ENCODE measurements at regions not wholly inside any gene's neighbourhood (a gene's known extent, or its start where the extent isn't known, plus 50 kb on each side); places are given as distances from the start of the nearest gene placed in this dataset.

DNA sequence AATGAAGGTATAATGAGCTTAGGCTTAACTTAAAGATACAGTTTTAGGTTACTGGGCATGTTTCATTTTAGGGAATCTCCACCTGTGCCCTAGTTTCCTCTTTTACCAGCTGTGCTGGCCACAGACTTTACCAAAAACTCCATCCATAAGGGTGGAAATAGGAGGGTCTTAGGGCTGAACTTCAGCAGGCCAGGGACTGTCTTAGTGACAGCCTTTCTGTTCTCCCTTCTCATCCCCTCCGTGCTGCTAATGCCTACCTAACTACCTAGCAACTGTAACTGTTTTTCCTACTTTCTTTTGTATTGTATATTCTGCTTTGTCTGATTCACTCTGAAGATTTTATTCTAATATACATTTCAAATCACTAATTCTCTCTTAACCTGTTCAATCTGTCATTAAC lies 1375.3 kb downstream of the PCDH18 start:
- TF ChIP-seq, protein P1, sequence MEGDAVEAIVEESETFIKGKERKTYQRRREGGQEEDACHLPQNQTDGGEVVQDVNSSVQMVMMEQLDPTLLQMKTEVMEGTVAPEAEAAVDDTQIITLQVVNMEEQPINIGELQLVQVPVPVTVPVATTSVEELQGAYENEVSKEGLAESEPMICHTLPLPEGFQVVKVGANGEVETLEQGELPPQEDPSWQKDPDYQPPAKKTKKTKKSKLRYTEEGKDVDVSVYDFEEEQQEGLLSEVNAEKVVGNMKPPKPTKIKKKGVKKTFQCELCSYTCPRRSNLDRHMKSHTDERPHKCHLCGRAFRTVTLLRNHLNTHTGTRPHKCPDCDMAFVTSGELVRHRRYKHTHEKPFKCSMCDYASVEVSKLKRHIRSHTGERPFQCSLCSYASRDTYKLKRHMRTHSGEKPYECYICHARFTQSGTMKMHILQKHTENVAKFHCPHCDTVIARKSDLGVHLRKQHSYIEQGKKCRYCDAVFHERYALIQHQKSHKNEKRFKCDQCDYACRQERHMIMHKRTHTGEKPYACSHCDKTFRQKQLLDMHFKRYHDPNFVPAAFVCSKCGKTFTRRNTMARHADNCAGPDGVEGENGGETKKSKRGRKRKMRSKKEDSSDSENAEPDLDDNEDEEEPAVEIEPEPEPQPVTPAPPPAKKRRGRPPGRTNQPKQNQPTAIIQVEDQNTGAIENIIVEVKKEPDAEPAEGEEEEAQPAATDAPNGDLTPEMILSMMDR (conservative IDR thresholded peaks at IDR 0.05), result no peak
- no peak for TF ChIP-seq EZH2 (IDR thresholded peaks at IDR 0.05; ENCODE audit: low read depth)

Data from PC-9 (cell line).